ENCODE measurements at regions not wholly inside any gene's neighbourhood (a gene's known extent, or its start where the extent isn't known, plus 50 kb on each side); places are given as distances from the start of the nearest gene placed in this dataset.
"Not testable (repeated sequence)": the region's sequence is repeated elsewhere in the genome, so short reads cannot be mapped to it uniquely, and the experiment has no call there.

DNA sequence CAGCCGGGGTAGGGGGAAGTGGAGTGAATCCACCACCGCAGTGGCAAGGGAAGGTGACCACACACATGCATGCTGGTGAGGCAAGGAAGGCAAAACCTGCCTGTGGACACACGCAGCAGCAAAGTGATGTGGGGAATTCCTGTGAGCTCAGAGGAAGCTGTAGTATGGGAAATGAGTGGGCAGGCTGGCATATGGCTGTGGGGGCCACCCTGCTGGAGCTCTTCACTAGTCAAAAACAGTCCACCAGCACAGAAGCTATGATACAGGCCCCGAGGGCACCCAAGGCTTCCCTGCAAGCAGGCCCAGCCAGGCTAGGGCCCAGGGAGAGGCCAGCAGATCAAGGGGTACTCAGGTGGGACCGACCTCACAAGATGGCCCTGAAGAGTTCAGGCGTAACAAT lies 239.1 kb downstream of the CHM start:
- Histone ChIP-seq H3K27me3 (no peaks in the 10 kb centered on the region), H3K36me3 (no peaks in the 10 kb centered on the region), H3K4me1 (no peaks in the 10 kb centered on the region), H3K4me3 (no peak overlapping the region), H3K9me3 (peaks cover 3 to 35% (median 17%) of the 10 kb centered on the region in 4 donors), H3K27ac (no peak overlapping the region)
- 58 to 81% (median 71%) methylated on average over 5 to 6 of the region's 6 CpGs for WGBS, 5 donors
- TF ChIP-seq, protein P1, sequence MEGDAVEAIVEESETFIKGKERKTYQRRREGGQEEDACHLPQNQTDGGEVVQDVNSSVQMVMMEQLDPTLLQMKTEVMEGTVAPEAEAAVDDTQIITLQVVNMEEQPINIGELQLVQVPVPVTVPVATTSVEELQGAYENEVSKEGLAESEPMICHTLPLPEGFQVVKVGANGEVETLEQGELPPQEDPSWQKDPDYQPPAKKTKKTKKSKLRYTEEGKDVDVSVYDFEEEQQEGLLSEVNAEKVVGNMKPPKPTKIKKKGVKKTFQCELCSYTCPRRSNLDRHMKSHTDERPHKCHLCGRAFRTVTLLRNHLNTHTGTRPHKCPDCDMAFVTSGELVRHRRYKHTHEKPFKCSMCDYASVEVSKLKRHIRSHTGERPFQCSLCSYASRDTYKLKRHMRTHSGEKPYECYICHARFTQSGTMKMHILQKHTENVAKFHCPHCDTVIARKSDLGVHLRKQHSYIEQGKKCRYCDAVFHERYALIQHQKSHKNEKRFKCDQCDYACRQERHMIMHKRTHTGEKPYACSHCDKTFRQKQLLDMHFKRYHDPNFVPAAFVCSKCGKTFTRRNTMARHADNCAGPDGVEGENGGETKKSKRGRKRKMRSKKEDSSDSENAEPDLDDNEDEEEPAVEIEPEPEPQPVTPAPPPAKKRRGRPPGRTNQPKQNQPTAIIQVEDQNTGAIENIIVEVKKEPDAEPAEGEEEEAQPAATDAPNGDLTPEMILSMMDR (IDR thresholded peaks at IDR 0.05): no peak
- TF ChIP-seq EP300 (IDR thresholded peaks at IDR 0.05) (no peak), POLR2A (IDR thresholded peaks at IDR 0.05) (no peak), POLR2AphosphoS5 (IDR thresholded peaks at IDR 0.05) (no peak)
- no peak for DNase-seq
- intact Hi-C loops (cut with DNase I; ENCODE audit: low total_unique reads): no loop called here

DNA sequence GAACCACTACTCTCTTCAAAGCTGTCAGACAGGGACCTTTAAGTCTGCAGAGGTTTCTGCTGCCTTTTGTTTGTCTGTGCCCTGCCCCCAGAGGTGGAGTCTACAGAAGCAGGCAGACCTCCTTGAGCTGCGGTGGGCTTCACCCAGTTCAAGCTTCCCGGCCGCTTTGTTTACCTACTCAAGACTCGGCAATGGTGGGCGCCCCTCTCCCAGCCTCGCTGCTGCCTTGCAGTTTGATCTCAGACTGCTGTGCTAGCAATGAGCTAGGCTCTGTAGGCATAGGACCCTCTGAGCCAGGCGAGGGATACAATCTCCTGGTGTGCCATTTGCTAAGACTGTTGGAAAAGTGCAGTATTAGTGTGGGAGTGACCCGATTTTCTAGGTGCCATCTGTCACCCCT lies 275.0 kb downstream of the CHM start:
- DNase-seq; H3K4me3 ChIP-seq; H3K36me3 ChIP-seq; intact Hi-C loops (cut with DNase I; ENCODE audit: low total_unique reads); H3K27me3 ChIP-seq; H3K4me1 ChIP-seq; H3K27ac ChIP-seq: not testable (repeated sequence)
- WGBS, 5 donors: 74 to 91% (median 84%) methylated on average over 6 to 8 of the region's 8 CpGs
- peaks cover 0 to 15% (median 4%) of the 10 kb centered on the region in 4 donors for H3K9me3 ChIP-seq

DNA sequence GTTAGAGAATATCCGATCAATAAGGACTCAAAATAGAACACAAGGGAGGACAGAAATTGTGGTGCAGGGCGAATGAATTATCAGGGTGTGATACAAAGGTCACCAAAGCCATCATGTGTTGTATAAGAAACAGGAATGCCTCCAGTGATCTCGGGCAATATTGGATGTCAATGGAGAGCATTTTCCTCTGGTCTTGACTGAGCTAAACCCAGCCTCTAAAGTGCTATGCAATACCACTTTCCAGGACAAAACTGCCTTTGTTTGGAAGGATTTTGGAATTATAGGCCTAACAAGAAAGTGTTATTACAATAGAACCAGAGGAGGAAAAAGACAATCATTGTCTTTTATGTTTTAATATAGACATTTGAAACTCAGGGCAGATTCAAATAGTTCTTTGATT lies 281.7 kb downstream of the CHM start:
- Histone ChIP-seq H3K9me3 (no peaks in the 10 kb centered on the region), H3K4me3 (no peak overlapping the region), H3K27ac (no peak overlapping the region), H3K4me1 (no peaks in the 10 kb centered on the region), H3K36me3 (no peaks in the 10 kb centered on the region), H3K27me3 (no peaks in the 10 kb centered on the region)
- intact Hi-C loops (cut with DNase I; ENCODE audit: low total_unique reads): no loop called here
- DNase-seq: no peak
- WGBS, 5 donors: 51 to 68% (median 63%) methylated on average over 3 of the region's 3 CpGs
- TF ChIP-seq POLR2A (IDR thresholded peaks at IDR 0.05) (no peak), EP300 (IDR thresholded peaks at IDR 0.05) (no peak), POLR2AphosphoS5 (IDR thresholded peaks at IDR 0.05) (no peak)
- TF ChIP-seq, protein P1 (IDR thresholded peaks at IDR 0.05): no peak

DNA sequence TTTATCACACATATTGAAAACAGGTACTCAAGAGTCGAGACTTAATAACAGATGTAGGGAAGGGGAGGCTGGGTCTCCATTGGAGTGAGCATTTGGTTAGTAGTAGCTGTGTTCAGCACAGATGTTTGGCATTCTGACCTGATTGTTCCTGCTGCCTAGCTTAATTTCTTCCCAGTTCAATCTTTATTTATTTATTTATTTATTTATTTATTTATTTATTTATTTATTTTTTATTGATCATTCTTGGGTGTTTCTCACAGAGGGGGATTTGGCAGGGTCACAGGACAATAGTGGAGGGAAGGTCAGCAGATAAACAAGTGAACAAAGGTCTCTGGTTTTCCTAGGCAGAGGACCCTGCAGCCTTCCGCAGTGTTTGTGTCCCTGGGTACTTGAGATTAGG lies 324.3 kb downstream of the CHM start:
- 54 to 88% (median 84%) methylated on average over 1 of the region's 2 CpGs for WGBS, 5 donors
- H3K27me3 ChIP-seq; intact Hi-C loops (cut with DNase I; ENCODE audit: low total_unique reads); H3K36me3 ChIP-seq; H3K27ac ChIP-seq; H3K4me3 ChIP-seq; H3K4me1 ChIP-seq; DNase-seq: not testable (repeated sequence)
- peaks cover 0 to 22% (median 0%) of the 10 kb centered on the region in 4 donors for H3K9me3 ChIP-seq

DNA sequence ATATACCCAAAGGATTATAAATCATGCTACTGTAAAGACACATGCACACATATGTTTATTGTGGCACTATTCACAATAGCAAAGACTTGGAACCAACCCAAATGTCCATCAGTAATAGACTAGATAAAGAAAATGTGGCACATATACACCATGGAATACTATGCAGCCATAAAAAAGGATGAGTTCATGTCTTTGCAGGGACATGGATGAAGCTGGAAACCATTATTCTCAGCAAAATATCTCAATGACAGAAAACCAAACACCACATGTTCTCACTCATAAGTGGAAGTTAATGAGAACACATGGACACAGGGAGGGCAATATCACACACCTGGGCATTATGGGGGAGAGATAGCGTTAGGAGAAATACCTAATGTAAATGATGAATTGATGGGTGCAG lies 323.8 kb upstream of the POF1B start:
- 88 to 100% (median 90%) methylated on average over 1 of the region's 1 CpG for WGBS, 5 donors
- H3K4me1 ChIP-seq; H3K36me3 ChIP-seq; intact Hi-C loops (cut with DNase I; ENCODE audit: low total_unique reads); DNase-seq; H3K27ac ChIP-seq; H3K27me3 ChIP-seq; H3K4me3 ChIP-seq: not testable (repeated sequence)
- peaks cover 0 to 14% (median 2%) of the 10 kb centered on the region in 4 donors for H3K9me3 ChIP-seq

DNA sequence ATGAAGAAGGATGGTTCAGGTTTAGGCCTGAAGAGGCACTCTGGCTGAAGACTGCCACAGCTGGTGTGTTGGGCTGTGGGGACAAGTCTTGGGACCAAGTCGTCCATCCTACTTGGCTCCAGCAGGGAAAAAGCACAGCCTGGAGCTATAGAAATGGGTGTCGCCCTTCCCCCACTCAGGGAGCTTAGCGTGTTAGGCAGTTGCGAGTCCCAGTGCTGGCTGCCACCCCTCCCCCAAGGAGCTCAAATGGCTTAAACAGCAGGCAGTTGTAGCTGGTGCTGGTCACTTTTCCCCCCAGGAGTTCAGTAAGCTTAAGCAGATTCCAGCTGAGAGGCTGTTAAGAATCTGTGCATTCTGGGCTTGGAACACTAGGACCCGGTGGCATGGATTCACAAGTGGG lies 319.5 kb upstream of the POF1B start:
- intact Hi-C loops (cut with DNase I; ENCODE audit: low total_unique reads): no loop called here
- WGBS, 5 donors: 58 to 76% (median 72%) methylated on average over 4 to 5 of the region's 5 CpGs
- DNase-seq: no peak

More for the DNA sequence above, 319.5 kb upstream of the POF1B start:
- H3K4me3 ChIP-seq: no peak overlapping the region
- H3K4me1 ChIP-seq: no peaks in the 10 kb centered on the region
- TF ChIP-seq, protein P1 (IDR thresholded peaks at IDR 0.05): no peak
- TF ChIP-seq POLR2A (IDR thresholded peaks at IDR 0.05) (no peak), POLR2AphosphoS5 (IDR thresholded peaks at IDR 0.05) (no peak), EP300 (IDR thresholded peaks at IDR 0.05) (no peak)
- H3K9me3 ChIP-seq: peaks cover 0 to 16% (median 7%) of the 10 kb centered on the region in 4 donors
- no peak overlapping the region for H3K27ac ChIP-seq
- no peaks in the 10 kb centered on the region for H3K27me3 ChIP-seq
- no peaks in the 10 kb centered on the region for H3K36me3 ChIP-seq
